GM21367 (cell line): ENCODE measurements at regions not wholly inside any gene's neighbourhood (a gene's known extent, or its start where the extent isn't known, plus 50 kb on each side); places are given as distances from the start of the nearest gene placed in this dataset.

Experiments
- ATAC-seq: cut with Tn5 transposase; IDR thresholded peaks from one replicate; pipeline ENCODE4 v1.9.1; 2021; ENCODE audit not compliant: unreplicated experiment

- no peak for ATAC-seq
These were observed 264.4 kb downstream of the SYK start for GRCh38 chr9:91066042-91066415.

GRCh38 chr9:91066856-91067255, 265.2 kb downstream of the SYK start:
- ATAC-seq = no peak

- no peak for ATAC-seq
These were observed 265.8 kb downstream of the SYK start for GRCh38 chr9:91067306-91067860.

DNA sequence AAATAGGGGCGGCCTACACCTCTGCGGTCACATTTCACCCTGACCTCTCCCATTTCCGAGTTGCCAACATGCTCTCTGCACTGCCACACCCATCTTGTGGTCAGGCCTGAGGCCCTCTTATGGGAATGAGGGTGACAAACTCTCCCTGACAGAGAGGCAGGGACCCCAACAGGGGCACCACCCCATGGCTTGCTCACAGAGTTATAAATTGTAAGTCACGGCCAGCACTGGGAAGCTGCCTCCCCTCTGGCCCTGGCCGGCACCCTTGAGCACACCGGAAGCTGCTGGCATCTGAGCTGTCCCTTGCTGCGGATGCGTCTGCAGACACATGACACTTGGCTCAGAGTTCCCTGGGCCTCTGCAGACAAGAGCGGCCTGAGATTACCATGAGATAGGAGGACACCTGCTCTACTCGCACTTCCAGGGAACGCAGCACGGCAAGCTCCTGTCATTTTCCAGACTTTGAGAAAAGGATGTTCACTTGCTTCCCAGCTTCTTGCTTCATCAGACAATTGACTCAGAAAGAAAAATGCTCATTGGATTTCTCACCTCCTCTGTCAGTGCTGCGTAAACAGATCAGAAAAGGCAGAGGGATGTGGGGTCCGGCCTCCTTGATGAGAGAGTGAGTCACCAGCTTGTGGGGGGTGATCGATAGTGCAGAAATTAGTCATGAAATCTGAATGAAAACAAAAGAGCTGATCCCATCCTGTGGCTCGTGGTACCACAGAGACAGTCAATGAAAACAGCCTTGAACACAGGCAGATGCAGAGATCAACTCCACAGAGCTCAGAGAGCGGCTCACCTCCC, 269.8 kb downstream of the SYK start:
- ATAC-seq = no peak

DNA sequence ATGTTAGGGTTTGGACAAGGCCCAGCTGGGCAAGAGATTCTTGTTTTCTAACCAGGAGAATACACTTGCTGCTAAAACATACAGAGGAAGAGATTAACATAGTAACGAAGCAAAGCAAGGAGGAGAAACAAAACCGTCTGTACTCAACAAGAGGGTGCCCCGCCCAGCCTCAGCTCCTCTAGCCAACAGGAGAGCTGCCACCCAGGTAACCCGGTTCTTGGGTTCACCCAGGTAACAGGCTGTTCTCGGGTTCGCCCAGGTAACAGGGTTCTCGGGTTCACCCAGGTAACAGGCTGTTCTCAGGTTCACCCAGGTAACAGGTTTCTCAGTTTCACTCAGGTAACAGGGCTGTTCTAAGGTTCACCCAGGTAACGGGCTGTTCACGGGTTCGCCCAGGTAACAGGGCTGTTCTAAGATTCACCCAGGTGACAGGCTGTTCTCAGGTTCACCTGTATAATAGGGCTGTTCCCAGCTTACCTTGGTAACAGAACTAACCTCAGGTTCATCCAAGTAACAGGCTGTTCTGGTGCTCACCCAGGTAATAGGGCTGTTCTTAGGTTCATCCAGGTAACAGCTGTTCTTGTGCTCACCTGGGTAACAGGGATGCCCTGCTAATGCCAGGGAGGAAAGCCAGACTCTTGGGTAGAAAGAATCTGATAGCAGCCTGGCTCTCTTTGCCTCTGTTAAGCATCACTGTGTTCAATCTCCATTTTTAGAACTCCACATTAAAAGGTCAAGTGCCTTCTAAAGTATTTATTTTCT, 271.6 kb downstream of the SYK start:
- no peak for ATAC-seq

- no peak for ATAC-seq
These were observed 272.5 kb downstream of the SYK start for GRCh38 chr9:91073811-91074771.

- ATAC-seq = no peak
These were observed 273.2 kb downstream of the SYK start for GRCh38 chr9:91074866-91075265.

- ATAC-seq = no peak
These were observed 273.7 kb downstream of the SYK start for GRCh38 chr9:91075279-91075678.

DNA sequence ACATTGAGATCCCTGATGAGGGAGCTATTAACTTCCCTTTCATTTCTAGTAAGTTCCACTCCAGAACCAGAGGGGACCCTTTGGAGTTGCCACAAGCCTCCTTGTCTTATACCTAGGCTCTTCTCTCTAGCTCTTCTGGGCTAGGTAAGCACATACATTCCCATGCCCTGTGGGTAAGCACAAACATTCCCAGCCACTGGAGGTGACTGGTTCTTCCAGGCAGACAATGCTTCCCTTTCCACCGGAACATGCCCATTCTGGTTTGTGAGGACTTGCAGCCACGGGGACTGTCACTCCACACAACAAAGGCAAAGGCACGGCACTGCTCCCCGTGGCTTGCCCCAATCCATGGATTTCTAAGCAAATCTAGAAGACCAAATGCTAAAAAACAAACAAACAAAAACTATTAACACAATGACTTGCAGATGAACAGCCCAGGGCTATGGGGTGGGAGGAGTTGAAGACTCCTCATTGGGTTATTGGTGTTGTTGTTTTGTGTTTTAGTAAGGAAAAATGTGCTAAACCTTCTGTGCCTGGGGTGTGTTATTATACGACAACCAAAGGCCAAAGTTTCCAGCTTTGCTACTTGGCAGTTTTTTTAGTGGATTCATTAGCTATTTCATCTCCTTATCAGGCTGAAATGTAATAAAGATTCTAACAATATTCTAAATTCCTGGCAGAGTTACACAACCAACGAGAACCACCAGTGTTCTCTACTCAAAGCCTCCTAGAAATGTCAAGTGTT, 276.2 kb downstream of the SYK start:
- no peak for ATAC-seq

GRCh38 chr9:91078369-91078695, 276.7 kb downstream of the SYK start:
- no peak for ATAC-seq

DNA sequence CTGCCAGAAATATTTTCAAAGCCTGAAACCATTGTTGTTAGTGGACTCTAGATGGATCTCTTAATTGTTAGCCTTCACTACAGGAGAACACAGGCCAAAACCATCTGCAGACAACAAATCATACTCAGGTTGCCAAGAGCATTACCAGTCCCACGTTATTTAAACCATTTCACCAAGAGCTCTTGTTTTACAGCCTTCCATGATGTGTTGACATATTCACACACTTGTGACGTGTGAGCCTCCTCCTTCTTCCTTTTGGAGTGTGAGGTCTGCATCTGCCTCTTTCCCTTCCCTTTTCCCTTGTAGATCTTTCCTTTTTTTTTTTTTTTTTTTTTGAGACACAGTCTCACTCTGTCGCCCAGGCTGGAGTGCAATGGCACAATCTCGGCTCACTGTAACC, 279.0 kb downstream of the AUH start:
- ATAC-seq = no peak

DNA sequence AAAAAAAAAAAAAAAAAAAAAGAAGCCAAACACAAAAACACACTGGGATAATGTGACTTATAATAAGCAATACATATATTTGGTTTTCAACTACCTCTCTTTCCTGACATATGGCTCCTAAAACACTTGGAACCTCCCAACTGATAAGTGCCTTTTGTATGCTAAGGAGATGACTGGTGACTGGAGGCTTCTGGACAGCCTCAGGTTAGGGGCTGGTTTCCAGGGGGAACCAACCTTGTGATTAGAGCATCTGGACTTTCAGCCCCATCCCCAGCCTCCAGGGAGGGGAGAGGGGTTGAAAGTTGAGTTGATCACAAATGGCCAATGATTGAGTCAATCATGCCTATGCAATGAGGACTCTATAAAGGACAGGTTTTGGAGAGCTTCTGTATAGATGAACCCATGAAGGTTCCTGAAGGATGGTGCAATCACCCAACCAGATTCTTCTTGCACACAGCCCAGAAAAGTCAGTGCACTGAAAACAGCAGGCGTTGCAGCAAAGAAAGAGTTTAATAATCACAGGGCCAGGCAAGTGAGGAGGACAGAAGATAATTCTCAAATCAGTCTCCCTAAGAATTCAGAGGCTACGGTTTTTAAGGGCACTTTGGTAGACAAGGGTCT, 276.7 kb downstream of the AUH start:
- ATAC-seq = no peak

DNA sequence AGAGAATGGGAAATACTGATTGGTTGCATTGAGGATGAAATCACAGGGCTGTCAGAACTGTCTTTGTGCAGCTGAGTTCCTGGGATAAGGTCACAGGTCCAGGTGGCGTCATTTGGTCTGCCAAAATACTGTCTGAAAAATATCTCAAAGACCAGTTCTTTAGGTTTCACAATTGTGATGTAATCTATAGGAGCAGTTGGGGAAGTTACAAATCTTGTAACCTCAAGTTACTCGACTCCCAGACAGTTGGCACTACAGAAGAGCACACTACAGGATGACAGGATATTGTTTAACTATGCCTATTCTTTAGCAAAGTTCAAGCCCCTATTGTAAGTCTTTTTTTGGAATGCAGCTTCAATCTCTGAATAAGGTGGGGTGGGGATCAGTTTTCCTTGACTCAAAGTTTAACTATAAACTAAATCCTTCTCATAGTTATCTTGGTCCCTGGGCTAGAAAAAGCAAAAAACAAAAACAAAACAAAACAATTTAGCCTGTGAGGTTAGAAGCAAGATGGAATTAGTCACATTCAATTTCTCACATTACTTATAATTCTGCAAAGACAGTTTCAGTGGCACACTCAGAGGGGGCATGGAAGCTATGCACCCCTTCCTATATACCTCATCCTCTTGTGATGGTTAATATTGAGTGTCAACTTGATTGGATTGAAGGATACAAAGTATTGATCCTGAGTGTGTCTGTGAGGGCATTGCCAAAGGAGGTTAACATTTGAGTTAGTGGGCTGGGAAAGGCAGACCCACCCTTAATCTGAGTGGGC, 276.0 kb downstream of the AUH start:
- no peak for ATAC-seq

- ATAC-seq = no peak
These were observed 274.9 kb downstream of the AUH start for GRCh38 chr9:91086657-91087461.

DNA sequence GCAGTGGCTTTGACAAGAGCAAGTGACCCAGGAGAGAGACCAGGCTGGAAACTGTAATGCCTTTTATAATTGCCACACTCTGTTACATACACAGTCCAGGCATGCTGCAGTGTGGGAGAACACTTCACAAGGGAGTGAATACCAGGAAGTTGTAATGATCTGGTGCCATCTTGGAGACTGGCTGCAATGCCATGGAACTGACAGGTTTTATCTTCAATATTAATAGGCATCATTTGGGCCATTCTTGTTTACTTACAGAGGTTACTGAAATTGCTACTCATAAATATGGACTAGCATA, 274.3 kb downstream of the AUH start:
- no peak for ATAC-seq

DNA sequence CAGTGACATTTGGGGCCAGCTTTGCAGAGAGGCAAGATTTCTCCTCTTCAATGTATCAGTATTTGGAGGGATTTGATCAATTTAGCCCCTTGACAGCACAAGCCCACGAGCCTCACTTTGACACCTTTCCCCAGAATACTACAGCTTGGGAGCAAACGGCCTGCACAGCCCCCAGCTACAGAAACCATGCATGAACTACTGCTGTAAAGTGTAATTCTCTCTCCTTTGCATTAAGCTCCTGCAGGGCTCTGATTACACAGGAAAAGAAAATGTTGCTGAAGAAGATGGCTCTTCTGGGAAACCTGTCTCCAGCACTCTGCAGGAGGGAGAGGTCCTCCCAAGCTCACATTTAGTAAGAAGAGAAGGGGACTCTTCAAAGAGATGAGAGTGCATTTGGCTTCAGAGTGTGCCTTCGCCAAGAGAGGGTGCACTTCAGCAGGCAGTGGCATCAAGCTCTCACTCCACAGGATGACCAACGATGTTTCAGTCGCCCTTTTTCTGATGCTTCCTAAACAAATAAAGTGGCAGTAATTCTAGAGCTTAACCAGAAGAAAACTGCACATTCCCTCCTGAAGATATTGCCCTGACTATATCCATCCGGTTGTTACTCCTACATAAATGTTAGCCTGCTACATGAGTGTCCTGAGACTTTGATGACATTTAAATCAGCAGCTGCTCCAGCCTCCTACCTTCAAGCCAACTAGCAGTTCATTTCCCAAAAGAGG, 272.2 kb downstream of the AUH start:
- no peak for ATAC-seq

DNA sequence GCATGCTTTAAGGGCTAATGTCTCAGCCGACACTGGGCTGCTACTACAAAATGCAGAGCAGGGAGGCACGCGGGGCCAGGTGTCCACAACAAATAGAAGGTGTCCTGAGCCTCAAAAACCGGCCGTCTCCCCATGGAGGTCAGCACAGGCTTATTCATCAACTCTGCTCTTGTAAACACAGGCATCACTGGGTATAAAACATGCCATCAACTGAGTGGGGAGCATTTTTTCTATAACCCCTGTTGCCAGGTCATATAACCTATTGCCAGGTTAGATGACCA, 271.6 kb downstream of the AUH start:
- ATAC-seq = no peak

DNA sequence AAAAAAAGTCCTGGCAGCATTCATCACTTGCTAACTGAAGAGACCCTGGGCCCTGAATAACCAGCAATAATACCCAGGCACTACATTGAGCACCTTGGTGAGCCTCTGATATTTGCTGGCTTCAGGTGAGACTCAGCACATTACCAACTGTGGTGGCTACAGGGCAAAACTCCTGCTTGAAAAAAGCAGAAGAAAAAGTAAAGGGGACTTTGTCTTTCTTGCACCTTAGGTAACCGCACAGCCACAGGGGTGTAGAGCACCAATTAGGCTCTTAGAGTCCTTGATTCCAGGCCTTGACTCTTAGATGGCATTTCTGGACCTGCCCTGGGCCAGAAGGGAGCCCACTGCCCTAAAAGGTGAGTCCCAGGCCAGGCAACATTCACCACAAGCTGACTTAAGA, 269.5 kb downstream of the AUH start:
- no peak for ATAC-seq
